ENCODE measurements at regions not wholly inside any gene's neighbourhood (a gene's known extent, or its start where the extent isn't known, plus 50 kb on each side); places are given as distances from the start of the nearest gene placed in this dataset.

DNA sequence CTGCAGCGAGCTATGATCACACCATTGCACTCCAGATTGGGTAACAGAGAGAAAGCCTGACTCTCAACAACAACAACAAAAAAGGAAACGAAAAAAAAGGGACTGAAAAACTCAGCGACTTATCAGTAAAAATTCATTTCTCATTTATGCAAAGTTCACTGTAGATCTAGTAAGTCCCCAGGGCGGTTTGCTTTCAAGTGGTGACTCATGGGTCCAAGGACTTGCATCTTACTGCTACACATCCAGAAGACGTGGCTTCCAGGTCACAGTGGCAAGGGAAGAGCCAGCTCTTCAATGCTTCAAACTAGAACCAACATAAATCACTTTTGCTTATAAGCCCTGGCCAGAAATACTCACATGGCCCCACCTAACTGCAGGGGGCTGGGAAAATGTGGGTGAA is 178.3 kb upstream of the AUTS2 start:
- TF ChIP-seq, protein P1, sequence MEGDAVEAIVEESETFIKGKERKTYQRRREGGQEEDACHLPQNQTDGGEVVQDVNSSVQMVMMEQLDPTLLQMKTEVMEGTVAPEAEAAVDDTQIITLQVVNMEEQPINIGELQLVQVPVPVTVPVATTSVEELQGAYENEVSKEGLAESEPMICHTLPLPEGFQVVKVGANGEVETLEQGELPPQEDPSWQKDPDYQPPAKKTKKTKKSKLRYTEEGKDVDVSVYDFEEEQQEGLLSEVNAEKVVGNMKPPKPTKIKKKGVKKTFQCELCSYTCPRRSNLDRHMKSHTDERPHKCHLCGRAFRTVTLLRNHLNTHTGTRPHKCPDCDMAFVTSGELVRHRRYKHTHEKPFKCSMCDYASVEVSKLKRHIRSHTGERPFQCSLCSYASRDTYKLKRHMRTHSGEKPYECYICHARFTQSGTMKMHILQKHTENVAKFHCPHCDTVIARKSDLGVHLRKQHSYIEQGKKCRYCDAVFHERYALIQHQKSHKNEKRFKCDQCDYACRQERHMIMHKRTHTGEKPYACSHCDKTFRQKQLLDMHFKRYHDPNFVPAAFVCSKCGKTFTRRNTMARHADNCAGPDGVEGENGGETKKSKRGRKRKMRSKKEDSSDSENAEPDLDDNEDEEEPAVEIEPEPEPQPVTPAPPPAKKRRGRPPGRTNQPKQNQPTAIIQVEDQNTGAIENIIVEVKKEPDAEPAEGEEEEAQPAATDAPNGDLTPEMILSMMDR (IDR thresholded peaks at IDR 0.05; ENCODE audit: borderline replicate concordance, extremely low read depth, low read length, poor library complexity, severe bottlenecking) = no peak
- TF ChIP-seq EZH2 (IDR thresholded peaks at IDR 0.05; ENCODE audit: borderline replicate concordance, low read depth, low read length, severe bottlenecking) = no peak

Measured in DND-41 (cell line).